NOMO-1 treated with dmso at 0.1 percent for 144 hours (cell line): ENCODE measurements at regions not wholly inside any gene's neighbourhood (a gene's known extent, or its start where the extent isn't known, plus 50 kb on each side); places are given as distances from the start of the nearest gene placed in this dataset.

ENCODE experiments used
- DNase-seq: peaks from one replicate; lab custom pipeline; 2025; ENCODE audit not compliant: unreplicated experiment; lab: John Stamatoyannopoulos, UW

- no peak for DNase-seq
Measured at GRCh38 chr13:83344518-83344917, 537.8 kb downstream of the SLITRK1 start.

GRCh38 chr13:83340170-83340569, 542.1 kb downstream of the SLITRK1 start:
- DNase-seq: no peak

GRCh38 chr13:83333614-83334388, 548.5 kb downstream of the SLITRK1 start:
- no peak for DNase-seq

- DNase-seq: no peak
Measured at GRCh38 chr13:83332751-83333150, 549.5 kb downstream of the SLITRK1 start.

- no peak for DNase-seq
Measured at GRCh38 chr13:83327091-83327490, 555.2 kb downstream of the SLITRK1 start.

GRCh38 chr13:83325125-83325853, 557.0 kb downstream of the SLITRK1 start:
- no peak for DNase-seq

- no peak for DNase-seq
Measured at GRCh38 chr13:83311886-83312577, 570.2 kb downstream of the SLITRK1 start.

GRCh38 chr13:83298617-83299016, 583.7 kb downstream of the SLITRK1 start:
- no peak for DNase-seq

- no peak for DNase-seq
Measured at GRCh38 chr13:83297586-83298290, 584.5 kb downstream of the SLITRK1 start.

- DNase-seq: no peak
Measured at GRCh38 chr13:83295686-83296085, 586.6 kb downstream of the SLITRK1 start.

- no peak for DNase-seq
Measured at GRCh38 chr13:83286737-83287136, 595.5 kb downstream of the SLITRK1 start.

GRCh38 chr13:83281654-83282053, 600.6 kb downstream of the SLITRK1 start:
- no peak for DNase-seq

GRCh38 chr13:83274679-83275078, 607.6 kb downstream of the SLITRK1 start:
- DNase-seq: no peak

- no peak for DNase-seq
Measured at GRCh38 chr13:83272652-83273240, 609.5 kb downstream of the SLITRK1 start.

GRCh38 chr13:83272076-83272475, 610.2 kb downstream of the SLITRK1 start:
- DNase-seq: no peak

GRCh38 chr13:83265279-83265678, 617.0 kb downstream of the SLITRK1 start:
- DNase-seq: no peak

GRCh38 chr13:83248751-83249150, 633.5 kb downstream of the SLITRK1 start:
- DNase-seq: no peak

- no peak for DNase-seq
Measured at GRCh38 chr13:83232626-83233025, 649.6 kb downstream of the SLITRK1 start.

- DNase-seq: no peak
Measured at GRCh38 chr13:83229574-83230305, 652.5 kb downstream of the SLITRK1 start.

- no peak for DNase-seq
Measured at GRCh38 chr13:83223546-83223945, 658.7 kb downstream of the SLITRK1 start.
